GM18907 (cell line): ENCODE measurements at regions not wholly inside any gene's neighbourhood (a gene's known extent, or its start where the extent isn't known, plus 50 kb on each side); places are given as distances from the start of the nearest gene placed in this dataset.
"Not testable (repeated sequence)": the region's sequence is repeated elsewhere in the genome, so short reads cannot be mapped to it uniquely, and the experiment has no call there.

Experiments
- ATAC-seq: cut with Tn5 transposase; IDR thresholded peaks from one replicate; pipeline ENCODE4 v1.9.1; 2021; ENCODE audit warnings: mild to moderate bottlenecking, moderate library complexity; ENCODE audit not compliant: unreplicated experiment

DNA sequence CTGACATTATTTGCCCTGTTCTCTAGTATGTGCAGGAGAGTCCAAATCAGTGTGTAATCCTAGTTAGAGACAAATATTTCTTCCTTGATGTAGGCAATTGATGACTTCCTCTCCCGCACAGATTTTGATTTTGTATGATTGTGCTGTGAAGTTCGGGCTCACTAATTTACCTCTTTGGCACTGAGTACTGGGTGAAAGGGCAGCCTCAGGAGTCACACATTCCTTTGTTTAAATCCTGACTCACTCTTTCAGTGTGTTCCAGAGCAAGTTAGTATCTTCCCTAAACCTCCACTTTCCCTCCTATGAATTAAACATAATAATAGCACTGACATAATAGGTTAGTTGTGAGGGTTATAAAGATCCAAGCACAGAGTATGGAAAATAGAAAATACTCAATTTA is 269.7 kb downstream of the ISL1 start:
- ATAC-seq: no peak

GRCh38 chr5:51657340-51658240 is 274.3 kb downstream of the ISL1 start:
- ATAC-seq: no peak

GRCh38 chr5:51661646-51662265 is 278.5 kb downstream of the ISL1 start:
- no peak for ATAC-seq

GRCh38 chr5:51664491-51665250 is 281.4 kb downstream of the ISL1 start:
- no peak for ATAC-seq

DNA sequence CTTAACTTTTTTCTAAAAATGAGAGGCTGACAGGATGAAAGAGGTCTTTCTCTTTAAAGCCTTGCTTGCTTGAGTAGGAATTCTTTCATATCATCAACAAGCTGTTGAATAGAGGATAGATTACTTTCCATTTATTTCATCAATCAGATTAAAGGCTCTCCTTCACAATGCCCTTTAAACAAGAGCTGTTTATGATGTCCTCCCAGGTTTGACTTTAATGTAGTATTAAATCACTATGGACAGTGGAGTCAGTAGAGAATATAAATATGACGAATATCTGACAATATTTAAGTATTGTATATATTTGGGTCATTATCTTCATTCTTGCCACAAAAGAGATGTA is 282.0 kb downstream of the ISL1 start:
- no peak for ATAC-seq

DNA sequence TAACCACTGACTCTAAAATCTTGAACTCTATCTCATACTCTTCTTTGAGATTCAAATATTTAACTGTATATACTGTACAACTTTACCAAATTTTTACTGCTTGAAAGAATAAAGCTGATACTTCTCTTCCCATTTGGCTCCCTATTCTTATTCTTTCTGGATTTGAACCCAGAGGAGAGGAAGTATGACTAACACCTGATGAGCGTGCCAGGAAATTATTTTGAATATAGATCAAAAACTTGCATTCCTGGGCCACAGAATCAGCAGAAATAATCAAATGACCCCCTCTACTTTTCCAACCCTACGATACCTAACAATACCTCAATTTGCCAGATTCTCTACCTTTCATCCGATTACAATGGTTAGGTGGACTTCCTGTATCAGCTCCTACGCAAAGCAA is 285.8 kb downstream of the ISL1 start:
- ATAC-seq: no peak

- no peak for ATAC-seq
Measured at GRCh38 chr5:51678330-51678729, 295.1 kb downstream of the ISL1 start.

GRCh38 chr5:51679286-51679685 is 296.0 kb downstream of the ISL1 start:
- ATAC-seq: no peak

DNA sequence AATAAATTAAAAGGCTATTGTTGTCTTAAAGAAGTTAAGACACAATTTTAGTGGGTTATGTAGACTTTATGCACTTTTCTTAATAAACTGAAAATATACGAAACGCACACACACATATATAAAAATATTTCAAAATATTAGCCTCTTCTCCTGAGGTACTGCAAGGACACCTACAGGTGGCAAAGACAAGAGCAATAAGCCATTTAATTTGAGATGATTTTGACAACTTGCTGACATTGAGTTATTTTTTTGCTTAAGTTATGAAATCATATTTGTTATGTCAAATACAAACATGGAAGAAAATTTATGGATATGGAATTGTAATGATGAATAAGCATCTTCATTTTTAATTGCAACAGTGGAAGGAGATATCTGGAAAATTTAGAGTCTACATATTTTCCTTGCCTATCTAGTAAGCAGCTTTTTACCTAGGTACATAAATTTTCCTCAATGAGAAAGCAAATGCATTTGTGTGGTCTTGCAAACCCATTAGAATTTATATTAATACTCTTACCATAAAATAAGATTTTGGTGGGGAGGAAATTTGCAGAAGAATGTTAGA is 301.6 kb downstream of the ISL1 start:
- ATAC-seq: no peak

DNA sequence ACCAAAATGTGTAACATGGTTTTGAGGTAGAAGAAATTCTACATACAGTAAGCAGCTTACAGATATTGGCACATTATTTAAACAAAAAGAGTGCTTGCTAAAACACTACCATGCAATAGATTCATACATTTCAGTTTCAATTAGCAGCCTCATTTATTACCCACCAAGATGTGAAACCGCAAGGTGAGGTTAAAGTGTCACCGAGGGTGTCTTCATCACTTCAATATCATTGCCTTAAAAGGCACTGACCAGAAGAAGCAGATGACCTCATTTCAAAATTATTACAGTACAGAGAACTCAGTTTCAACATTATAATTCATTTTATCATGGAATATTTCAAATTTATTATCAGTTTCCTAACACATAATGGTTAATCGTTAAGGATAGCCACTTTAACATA is 302.2 kb downstream of the ISL1 start:
- no peak for ATAC-seq

DNA sequence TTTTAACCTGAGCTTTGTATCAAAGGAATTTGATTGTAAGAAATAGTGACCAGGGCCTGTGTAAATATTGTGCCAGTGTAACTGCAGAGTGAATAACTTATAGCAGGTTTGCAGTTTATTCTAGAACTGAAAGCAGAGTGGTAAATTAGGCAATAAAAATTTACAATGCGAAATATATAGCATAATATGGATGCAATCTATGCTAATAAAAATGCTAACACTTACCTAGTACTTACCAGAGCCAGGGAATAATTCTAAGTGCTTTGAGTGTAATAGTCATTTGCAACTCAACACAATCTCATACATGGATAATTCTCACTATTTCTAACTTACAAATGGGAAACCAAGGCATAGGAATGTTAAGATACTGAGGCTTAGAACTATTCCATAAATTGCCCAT is 303.4 kb downstream of the ISL1 start:
- no peak for ATAC-seq

DNA sequence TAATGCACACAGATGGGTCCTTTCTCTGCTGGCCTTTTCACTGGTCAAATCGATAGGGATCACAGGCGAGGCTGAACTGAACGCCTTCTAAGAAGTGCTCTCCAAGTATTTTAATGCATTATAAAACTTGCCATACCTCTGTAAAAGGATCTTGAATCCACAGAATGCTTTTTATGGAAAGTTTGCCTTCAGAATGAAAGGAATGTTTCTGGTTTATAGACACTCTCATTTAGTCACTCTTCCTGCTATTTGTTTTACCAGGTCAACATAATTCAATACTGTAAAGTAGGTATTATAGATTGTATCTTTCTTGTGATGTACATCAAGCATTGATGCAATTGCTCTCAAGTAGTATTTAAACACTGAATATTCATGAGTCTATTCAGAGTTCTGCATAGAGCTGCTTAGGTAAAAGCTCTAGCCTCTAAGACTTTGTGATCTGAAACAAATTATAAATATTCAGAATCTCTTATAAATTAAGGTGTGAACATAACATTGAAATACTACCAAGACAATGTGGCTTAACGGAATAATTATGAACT is 308.4 kb downstream of the ISL1 start:
- ATAC-seq: no peak

- no peak for ATAC-seq
Measured at GRCh38 chr5:51694826-51695225, 311.6 kb downstream of the ISL1 start.

- ATAC-seq: no peak
Measured at GRCh38 chr5:51696122-51696521, 312.9 kb downstream of the ISL1 start.

- ATAC-seq: not testable (repeated sequence)
Measured at GRCh38 chr5:51702046-51702445, 318.8 kb downstream of the ISL1 start.

DNA sequence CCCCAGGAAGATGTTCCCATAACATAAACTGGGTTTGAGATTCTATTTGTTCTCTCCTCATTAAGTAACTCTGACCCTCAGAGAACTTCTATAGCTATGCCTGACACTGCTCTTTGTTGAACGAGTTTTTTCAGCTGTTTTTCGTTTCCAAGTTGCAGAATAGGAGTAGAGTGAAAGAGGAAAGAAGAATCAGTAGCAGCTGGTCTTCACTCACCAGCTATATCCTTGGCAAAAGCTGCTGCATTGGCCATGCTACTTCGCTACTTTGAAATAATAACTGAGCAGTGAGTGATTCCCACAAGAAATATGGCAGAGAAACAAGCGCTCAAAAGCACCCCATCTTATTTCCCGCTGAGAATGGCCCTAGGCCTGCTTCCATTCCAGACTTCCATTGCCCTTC is 329.0 kb downstream of the ISL1 start:
- no peak for ATAC-seq

GRCh38 chr5:51715445-51715844 is 332.2 kb downstream of the ISL1 start:
- ATAC-seq: not testable (repeated sequence)

DNA sequence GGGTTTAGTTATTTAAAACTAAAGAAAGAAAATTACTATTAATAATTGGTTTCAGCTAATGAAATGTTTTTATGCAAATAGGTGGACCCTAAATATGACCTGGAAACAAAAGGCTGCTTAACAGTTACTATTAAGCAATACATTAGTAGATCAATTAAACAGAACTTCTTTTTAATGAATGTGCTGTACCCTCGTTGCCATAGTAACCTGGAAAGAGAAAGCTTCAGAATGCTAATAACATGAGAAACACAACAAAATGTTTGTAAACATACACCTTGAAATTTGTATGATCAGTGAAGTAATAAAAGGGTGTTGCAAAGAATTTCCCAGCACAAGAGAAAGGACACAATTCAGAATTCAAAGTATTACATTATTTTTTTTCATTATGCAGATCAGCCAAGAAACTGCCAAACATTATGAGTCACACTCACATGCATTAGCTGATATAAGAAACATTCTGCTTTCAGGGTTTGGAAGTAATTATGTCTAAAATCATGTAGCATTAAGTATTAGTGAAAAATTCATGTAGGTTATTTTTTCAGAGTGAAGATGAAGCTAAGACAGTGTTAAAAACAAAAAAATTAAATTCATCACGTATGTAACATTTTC is 348.3 kb downstream of the ISL1 start:
- no peak for ATAC-seq

DNA sequence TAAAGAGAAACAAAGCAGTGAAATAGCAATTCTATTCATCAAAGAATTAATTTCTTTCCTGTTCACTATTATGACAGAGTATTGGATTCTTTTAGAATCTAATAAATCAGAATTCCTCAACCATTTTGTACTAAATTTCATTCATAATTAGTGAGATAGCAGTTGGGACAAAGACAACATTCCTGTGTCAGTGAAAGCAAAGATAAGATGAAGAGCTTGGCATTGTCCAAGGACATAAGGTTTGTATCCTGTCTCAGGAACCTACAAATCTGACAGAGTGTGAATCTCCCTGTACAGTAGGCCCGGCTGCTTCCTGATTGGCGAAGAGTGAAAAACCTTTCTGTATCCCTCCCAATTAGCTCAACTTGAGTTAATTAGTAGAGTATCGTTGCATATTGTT is 349.1 kb downstream of the ISL1 start:
- no peak for ATAC-seq

DNA sequence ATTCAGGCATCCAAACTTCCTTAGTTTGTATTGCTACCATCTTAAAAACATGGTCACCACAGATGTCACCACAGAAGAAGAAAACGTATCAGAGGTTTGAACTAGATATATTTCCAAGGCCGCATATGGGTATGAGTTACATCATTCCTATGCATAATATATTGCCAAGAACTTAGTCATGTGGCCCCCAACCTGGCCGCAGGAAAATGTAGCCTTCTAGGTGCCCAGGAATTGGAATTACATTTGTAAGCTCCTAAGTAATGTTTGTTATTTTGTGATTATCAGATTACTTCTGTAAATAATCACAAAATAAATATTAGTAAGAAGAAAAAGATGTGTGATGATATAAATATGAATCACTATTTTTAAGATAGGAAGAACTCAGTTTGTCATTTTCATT is 351.4 kb downstream of the ISL1 start:
- no peak for ATAC-seq

DNA sequence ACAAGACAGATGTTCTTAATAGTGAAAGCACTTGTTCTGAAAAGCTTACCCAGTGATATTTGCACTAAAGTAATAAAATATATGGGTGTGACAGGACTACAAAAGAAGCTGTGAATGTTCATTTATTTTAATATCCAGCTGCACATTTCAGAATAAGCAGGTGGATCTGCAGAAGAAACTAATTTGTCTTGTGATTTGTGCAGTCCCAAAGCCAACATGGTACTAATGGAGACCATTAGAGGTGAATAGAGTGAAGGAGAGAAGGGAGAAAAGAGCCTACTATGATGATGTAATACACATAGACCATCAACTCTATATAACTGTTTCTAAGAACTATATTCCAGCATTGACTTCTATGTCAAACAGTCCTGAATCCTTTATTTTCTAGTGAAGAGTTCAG is 362.8 kb downstream of the ISL1 start:
- no peak for ATAC-seq
